Retinal pigment epithelial cell (primary cell): ENCODE measurements at regions not wholly inside any gene's neighbourhood (a gene's known extent, or its start where the extent isn't known, plus 50 kb on each side); places are given as distances from the start of the nearest gene placed in this dataset.

ENCODE experiments used
- DNase-seq: peaks from one replicate; pipeline ENCODE4 v3.0.0-alpha.2; 2010; ENCODE audit warnings: low read depth
- H3K4me3 ChIP-seq: 2 replicates; pipeline ENCODE4 v1.5.1; 2011; ENCODE audit warnings: mild to moderate bottlenecking, low read length, control low read depth, moderate library complexity
- TF ChIP-seq, protein P1 (sequence below): conservative IDR thresholded peaks from 2 replicates; pipeline ENCODE4 v1.5.1; 2011; ENCODE audit warnings: low read depth, low read length, control low read depth, inconsistent platforms

DNA sequence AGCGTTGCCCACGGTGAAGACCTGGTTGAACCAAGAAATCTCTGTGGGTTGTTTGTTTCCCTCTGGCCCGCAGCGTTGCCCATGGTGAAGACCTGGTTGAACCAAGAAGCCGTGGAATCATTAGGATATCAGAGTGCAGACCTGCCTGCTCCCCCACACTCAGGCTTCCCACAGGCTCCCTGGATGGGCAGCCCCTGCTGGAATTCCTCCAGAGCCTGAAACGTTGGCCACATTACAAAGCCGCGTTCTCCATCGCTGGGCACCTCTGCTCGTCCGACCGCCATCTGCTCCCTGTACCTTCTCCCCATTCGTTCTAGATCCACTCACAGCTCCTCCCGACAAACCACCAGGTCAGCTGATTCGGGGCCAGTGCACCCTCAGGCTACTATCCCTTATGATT lies 266.9 kb upstream of the SHH start:
- no peak for DNase-seq
- TF ChIP-seq, protein P1, sequence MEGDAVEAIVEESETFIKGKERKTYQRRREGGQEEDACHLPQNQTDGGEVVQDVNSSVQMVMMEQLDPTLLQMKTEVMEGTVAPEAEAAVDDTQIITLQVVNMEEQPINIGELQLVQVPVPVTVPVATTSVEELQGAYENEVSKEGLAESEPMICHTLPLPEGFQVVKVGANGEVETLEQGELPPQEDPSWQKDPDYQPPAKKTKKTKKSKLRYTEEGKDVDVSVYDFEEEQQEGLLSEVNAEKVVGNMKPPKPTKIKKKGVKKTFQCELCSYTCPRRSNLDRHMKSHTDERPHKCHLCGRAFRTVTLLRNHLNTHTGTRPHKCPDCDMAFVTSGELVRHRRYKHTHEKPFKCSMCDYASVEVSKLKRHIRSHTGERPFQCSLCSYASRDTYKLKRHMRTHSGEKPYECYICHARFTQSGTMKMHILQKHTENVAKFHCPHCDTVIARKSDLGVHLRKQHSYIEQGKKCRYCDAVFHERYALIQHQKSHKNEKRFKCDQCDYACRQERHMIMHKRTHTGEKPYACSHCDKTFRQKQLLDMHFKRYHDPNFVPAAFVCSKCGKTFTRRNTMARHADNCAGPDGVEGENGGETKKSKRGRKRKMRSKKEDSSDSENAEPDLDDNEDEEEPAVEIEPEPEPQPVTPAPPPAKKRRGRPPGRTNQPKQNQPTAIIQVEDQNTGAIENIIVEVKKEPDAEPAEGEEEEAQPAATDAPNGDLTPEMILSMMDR: no peak

DNA sequence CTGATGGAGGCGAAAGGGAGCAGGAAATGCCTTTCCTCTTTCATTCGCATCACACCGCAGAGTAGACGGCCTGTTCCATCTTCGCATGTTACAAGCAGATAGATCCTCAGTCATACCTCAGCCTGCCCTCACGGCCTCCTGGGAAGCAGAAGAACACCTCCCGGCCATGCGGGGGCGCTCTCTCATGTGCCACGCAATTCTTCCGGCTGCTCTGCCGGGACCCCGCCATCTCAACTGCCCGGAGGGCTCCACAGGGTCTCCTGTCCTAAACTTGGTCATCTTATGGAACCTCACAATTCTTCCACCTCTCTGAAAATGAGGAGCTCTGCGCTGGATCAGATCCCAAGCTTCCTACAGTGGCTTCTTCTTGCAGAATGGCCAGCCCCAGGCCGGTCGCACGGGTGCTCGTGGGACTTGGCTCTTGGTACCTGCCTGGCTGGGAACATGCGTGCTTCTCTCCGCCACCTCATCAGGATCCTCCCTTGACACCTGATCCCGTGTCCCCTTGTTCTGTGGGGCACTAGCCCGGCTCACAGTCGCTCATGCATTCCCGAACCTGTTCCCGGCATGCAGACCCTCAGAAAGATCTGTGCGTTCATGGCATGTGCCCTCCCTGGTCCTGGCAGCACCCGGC lies 262.8 kb upstream of the SHH start:
- no peak for DNase-seq
- no peak overlapping the region for H3K4me3 ChIP-seq
- TF ChIP-seq, protein P1: no peak

More for the DNA sequence above, 266.9 kb upstream of the SHH start:
- no peak overlapping the region for H3K4me3 ChIP-seq

GRCh38 chr7:156074084-156074483 lies 261.8 kb upstream of the SHH start:
- DNase-seq: no peak
- no peak overlapping the region for H3K4me3 ChIP-seq
- TF ChIP-seq, protein P1: no peak

GRCh38 chr7:156073366-156074052 lies 261.2 kb upstream of the SHH start:
- H3K4me3 ChIP-seq: no peak overlapping the region
- no peak for DNase-seq
- TF ChIP-seq, protein P1: no peak

GRCh38 chr7:156071612-156072011 lies 259.3 kb upstream of the SHH start:
- TF ChIP-seq, protein P1: no peak
- no peak overlapping the region for H3K4me3 ChIP-seq
- DNase-seq: no peak

DNA sequence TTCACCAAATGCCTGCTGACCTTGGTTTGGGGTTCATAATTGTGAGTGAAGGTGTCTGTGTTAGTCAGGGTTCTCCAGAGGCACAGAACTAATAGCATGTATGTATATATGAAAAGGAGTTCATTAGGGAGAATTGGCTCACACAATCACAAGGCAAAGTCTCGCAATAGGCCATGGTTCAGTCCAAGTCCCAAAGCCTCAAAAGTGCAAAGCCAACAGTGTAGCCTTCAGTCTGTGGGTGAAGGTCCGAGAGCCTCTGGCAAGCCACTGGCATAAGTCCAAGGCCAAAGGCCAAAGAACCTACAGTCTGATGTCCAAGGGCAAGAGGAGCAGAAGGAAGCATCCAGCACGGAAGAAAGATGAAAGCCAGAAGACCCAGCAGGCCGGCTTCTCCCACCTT lies 257.6 kb upstream of the SHH start:
- no peak for DNase-seq
- TF ChIP-seq, protein P1: no peak
- no peak overlapping the region for H3K4me3 ChIP-seq

DNA sequence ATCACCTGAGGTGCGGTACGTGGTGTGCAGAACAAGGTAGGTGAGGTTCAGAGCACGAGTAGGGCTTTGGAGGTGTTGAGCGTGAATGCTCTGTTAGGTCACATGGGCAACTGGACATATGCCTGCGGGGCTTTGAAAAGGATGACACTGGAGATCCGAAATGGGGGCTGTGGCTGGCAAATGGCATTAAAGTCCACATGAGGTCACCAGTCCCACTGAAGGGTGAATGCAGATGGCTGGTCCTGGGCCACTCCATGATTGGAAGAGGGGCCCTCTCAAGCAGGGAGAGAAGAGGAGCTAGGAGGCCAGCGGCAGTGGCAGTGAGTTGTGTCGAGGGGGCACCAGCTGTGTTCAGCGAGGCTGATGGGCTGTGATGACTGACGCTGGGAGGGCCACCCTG lies 254.9 kb upstream of the SHH start:
- H3K4me3 ChIP-seq: no peak overlapping the region
- TF ChIP-seq, protein P1: no peak
- DNase-seq: no peak
